ENCODE measurements at regions not wholly inside any gene's neighbourhood (a gene's known extent, or its start where the extent isn't known, plus 50 kb on each side); places are given as distances from the start of the nearest gene placed in this dataset.

DNA sequence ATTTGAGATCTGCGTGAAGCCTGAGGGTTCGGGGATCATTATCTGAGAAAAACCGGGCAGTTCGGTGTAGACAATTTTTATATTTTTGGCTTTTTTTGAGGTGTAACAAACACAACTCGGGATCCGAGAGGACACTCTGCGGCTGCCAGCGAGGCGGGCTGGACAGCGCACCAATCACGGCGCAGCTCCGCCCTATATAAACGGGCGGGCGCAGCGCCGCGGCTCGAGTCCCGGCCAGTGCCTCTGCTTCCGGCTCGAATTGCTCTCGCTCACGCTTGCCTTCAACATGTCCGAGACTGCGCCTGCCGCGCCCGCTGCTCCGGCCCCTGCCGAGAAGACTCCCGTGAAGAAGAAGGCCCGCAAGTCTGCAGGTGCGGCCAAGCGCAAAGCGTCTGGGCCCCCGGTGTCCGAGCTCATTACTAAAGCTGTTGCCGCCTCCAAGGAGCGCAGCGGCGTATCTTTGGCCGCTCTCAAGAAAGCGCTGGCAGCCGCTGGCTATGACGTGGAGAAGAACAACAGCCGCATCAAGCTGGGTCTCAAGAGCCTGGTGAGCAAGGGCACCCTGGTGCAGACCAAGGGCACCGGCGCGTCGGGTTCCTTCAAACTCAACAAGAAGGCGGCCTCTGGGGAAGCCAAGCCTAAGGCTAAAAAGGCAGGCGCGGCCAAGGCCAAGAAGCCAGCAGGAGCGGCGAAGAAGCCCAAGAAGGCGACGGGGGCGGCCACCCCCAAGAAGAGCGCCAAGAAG, 69.0 kb downstream of the HFE start:
- peak overlapping the region; percentile 57 to 95 for H3K4me3 ChIP-seq (ENCODE audit: low read length in 2 of 2)
- no CpG with 5 or more reads among the region's 61 CpGs for WGBS, 2 donors (ENCODE audit: extremely low coverage in 2 of 2, insufficient read length in 2 of 2, insufficient replicate concordance in 1 of 2)

GRCh38 chr6:26156850-26157250, 69.6 kb downstream of the HFE start:
- Histone ChIP-seq H2BK15ac (ENCODE audit: low read length) (no peak overlapping the region), H3K9ac (ENCODE audit: low read depth, low read length, poor library complexity) (peak overlapping the region; percentile 98), H3K27ac (replicated peaks; ENCODE audit: low read length) (peak overlapping the region; percentile 91), H2AFZ (ENCODE audit: low read length) (no peak overlapping the region), H3K4me2 (ENCODE audit: insufficient read depth, low read length, poor library complexity, severe bottlenecking) (peak overlapping the region; percentile 80), H3K36me3 (replicated peaks in 1 of 2; ENCODE audit: control insufficient read depth in 2 of 2, insufficient read depth in 2 of 2, low read length in 2 of 2) (no peaks in the 10 kb centered on the region), H3K4me1 (ENCODE audit: control insufficient read depth in 2 of 2, insufficient read depth in 1 of 2, low read depth in 1 of 2, low read length in 2 of 2) (no peaks in the 10 kb centered on the region), H3K18ac (ENCODE audit: low read length) (peak overlapping the region; percentile 97), H3K23ac (ENCODE audit: low read depth, low read length, poor library complexity) (peak overlapping the region; percentile 100), H3K79me1 (ENCODE audit: low read depth, low read length) (no peaks in the 10 kb centered on the region), H2BK5ac (ENCODE audit: low read length) (peak overlapping the region; percentile 77), H3K9me3 (replicated peaks in 1 of 2; ENCODE audit: control insufficient read depth in 2 of 2, insufficient read depth in 1 of 2, low read depth in 1 of 2, low read length in 2 of 2) (no peaks in the 10 kb centered on the region), H2BK120ac (ENCODE audit: low read depth, low read length) (no peak overlapping the region), H4K8ac (ENCODE audit: low read depth, low read length) (no peak overlapping the region), H2BK12ac (ENCODE audit: low read length) (no peak overlapping the region), H3K4me3 (ENCODE audit: low read length in 2 of 2) (peak overlapping the region; percentile 57 to 95), H4K91ac (ENCODE audit: low read depth, low read length, poor library complexity) (no peak overlapping the region), H2AK5ac (ENCODE audit: low read depth, low read length) (no peak overlapping the region), H3K27me3 (ENCODE audit: control insufficient read depth in 3 of 3, insufficient read depth in 3 of 3, low read depth in 1 of 3, low read length in 3 of 3) (no peaks in the 10 kb centered on the region), H3K14ac (ENCODE audit: low read length) (peak overlapping the region; percentile 92), H3K4ac (ENCODE audit: low read length) (no peak overlapping the region)
- no CpG with 5 or more reads among the region's 18 CpGs for WGBS, 2 donors (ENCODE audit: extremely low coverage in 2 of 2, insufficient read length in 2 of 2, insufficient replicate concordance in 1 of 2)
- DNase-seq (ENCODE audit: low spot score), result peak; percentile 69

More for the DNA sequence above, 69.0 kb downstream of the HFE start:
- Histone ChIP-seq H4K8ac (ENCODE audit: low read depth, low read length) (no peak overlapping the region), H3K9me3 (replicated peaks in 1 of 2; ENCODE audit: control insufficient read depth in 2 of 2, insufficient read depth in 1 of 2, low read depth in 1 of 2, low read length in 2 of 2) (no peaks in the 10 kb centered on the region), H3K4me2 (ENCODE audit: insufficient read depth, low read length, poor library complexity, severe bottlenecking) (peak overlapping the region; percentile 80), H2BK12ac (ENCODE audit: low read length) (no peak overlapping the region), H2AK5ac (ENCODE audit: low read depth, low read length) (peak overlapping the region; percentile 29), H3K79me1 (ENCODE audit: low read depth, low read length) (no peaks in the 10 kb centered on the region), H2AFZ (ENCODE audit: low read length) (peak overlapping the region; percentile 82), H4K91ac (ENCODE audit: low read depth, low read length, poor library complexity) (no peak overlapping the region), H2BK15ac (ENCODE audit: low read length) (no peak overlapping the region), H3K4ac (ENCODE audit: low read length) (no peak overlapping the region), H2BK5ac (ENCODE audit: low read length) (peak overlapping the region; percentile 77), H3K14ac (ENCODE audit: low read length) (peak overlapping the region; percentile 92), H3K27me3 (ENCODE audit: control insufficient read depth in 3 of 3, insufficient read depth in 3 of 3, low read depth in 1 of 3, low read length in 3 of 3) (no peaks in the 10 kb centered on the region), H3K23ac (ENCODE audit: low read depth, low read length, poor library complexity) (peak overlapping the region; percentile 100), H3K36me3 (replicated peaks in 1 of 2; ENCODE audit: control insufficient read depth in 2 of 2, insufficient read depth in 2 of 2, low read length in 2 of 2) (no peaks in the 10 kb centered on the region), H3K27ac (replicated peaks; ENCODE audit: low read length) (peak overlapping the region; percentile 91), H2BK120ac (ENCODE audit: low read depth, low read length) (no peak overlapping the region), H3K9ac (ENCODE audit: low read depth, low read length, poor library complexity) (peak overlapping the region; percentile 98), H3K4me1 (ENCODE audit: control insufficient read depth in 2 of 2, insufficient read depth in 1 of 2, low read depth in 1 of 2, low read length in 2 of 2) (no peaks in the 10 kb centered on the region), H3K18ac (ENCODE audit: low read length) (peak overlapping the region; percentile 97)
- DNase-seq (ENCODE audit: low spot score), result peak; percentile 78

GRCh38 chr6:26157251-26158075, 70.2 kb downstream of the HFE start:
- Histone ChIP-seq H3K4me3 (ENCODE audit: low read length in 2 of 2) (peak overlapping the region; percentile 57 to 95), H3K36me3 (replicated peaks in 1 of 2; ENCODE audit: control insufficient read depth in 2 of 2, insufficient read depth in 2 of 2, low read length in 2 of 2) (no peaks in the 10 kb centered on the region), H3K23ac (ENCODE audit: low read depth, low read length, poor library complexity) (peak overlapping the region; percentile 100), H3K9ac (ENCODE audit: low read depth, low read length, poor library complexity) (peak overlapping the region; percentile 98), H2BK15ac (ENCODE audit: low read length) (no peak overlapping the region), H3K18ac (ENCODE audit: low read length) (peak overlapping the region; percentile 97), H3K4me1 (ENCODE audit: control insufficient read depth in 2 of 2, insufficient read depth in 1 of 2, low read depth in 1 of 2, low read length in 2 of 2) (no peaks in the 10 kb centered on the region), H3K4me2 (ENCODE audit: insufficient read depth, low read length, poor library complexity, severe bottlenecking) (peak overlapping the region; percentile 80), H3K27me3 (ENCODE audit: control insufficient read depth in 3 of 3, insufficient read depth in 3 of 3, low read depth in 1 of 3, low read length in 3 of 3) (no peaks in the 10 kb centered on the region), H2AFZ (ENCODE audit: low read length) (no peak overlapping the region), H2BK5ac (ENCODE audit: low read length) (peak overlapping the region; percentile 77), H2BK120ac (ENCODE audit: low read depth, low read length) (no peak overlapping the region), H2BK12ac (ENCODE audit: low read length) (no peak overlapping the region), H4K8ac (ENCODE audit: low read depth, low read length) (no peak overlapping the region), H3K79me1 (ENCODE audit: low read depth, low read length) (no peaks in the 10 kb centered on the region), H4K91ac (ENCODE audit: low read depth, low read length, poor library complexity) (no peak overlapping the region), H3K4ac (ENCODE audit: low read length) (no peak overlapping the region), H3K14ac (ENCODE audit: low read length) (no peak overlapping the region), H3K9me3 (replicated peaks in 1 of 2; ENCODE audit: control insufficient read depth in 2 of 2, insufficient read depth in 1 of 2, low read depth in 1 of 2, low read length in 2 of 2) (no peaks in the 10 kb centered on the region), H2AK5ac (ENCODE audit: low read depth, low read length) (no peak overlapping the region), H3K27ac (replicated peaks; ENCODE audit: low read length) (peak overlapping the region; percentile 91)
- WGBS, 2 donors (ENCODE audit: extremely low coverage in 2 of 2, insufficient read length in 2 of 2, insufficient replicate concordance in 1 of 2), result no CpG with 5 or more reads among the region's 29 CpGs
- no peak for DNase-seq (ENCODE audit: low spot score)

DNA sequence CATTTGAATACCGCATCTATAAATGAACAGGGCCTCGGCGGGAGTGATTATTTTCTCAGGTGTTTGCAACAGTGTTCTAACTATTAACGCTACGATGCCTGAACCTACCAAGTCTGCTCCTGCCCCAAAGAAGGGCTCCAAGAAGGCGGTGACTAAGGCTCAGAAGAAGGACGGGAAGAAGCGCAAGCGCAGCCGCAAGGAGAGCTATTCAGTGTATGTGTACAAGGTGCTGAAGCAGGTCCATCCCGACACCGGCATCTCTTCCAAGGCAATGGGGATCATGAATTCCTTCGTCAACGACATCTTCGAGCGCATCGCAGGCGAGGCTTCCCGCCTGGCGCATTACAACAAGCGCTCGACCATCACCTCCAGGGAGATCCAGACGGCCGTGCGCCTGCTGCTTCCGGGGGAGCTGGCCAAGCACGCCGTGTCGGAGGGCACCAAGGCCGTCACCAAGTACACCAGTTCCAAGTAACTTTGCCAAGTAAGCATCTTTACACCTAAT, 70.9 kb downstream of the HFE start:
- peak overlapping the region; percentile 95 for H3K9ac ChIP-seq (ENCODE audit: low read depth, low read length, poor library complexity)
- H3K4me1 ChIP-seq (ENCODE audit: control insufficient read depth in 2 of 2, insufficient read depth in 1 of 2, low read depth in 1 of 2, low read length in 2 of 2), result no peaks in the 10 kb centered on the region
- H2AFZ ChIP-seq (ENCODE audit: low read length), result no peak overlapping the region
- no peak overlapping the region for H4K91ac ChIP-seq (ENCODE audit: low read depth, low read length, poor library complexity)
- H2BK120ac ChIP-seq (ENCODE audit: low read depth, low read length), result no peak overlapping the region
- H3K4ac ChIP-seq (ENCODE audit: low read length), result no peak overlapping the region
- peak overlapping the region; percentile 57 to 81 for H3K4me3 ChIP-seq (ENCODE audit: low read length in 2 of 2)
- no peak overlapping the region for H2BK15ac ChIP-seq (ENCODE audit: low read length)
- peak overlapping the region; percentile 98 for H3K14ac ChIP-seq (ENCODE audit: low read length)
- H3K9me3 ChIP-seq (replicated peaks in 1 of 2; ENCODE audit: control insufficient read depth in 2 of 2, insufficient read depth in 1 of 2, low read depth in 1 of 2, low read length in 2 of 2), result no peaks in the 10 kb centered on the region
- DNase-seq (ENCODE audit: low spot score), result peak; percentile 89
- H3K4me2 ChIP-seq (ENCODE audit: insufficient read depth, low read length, poor library complexity, severe bottlenecking), result peak overlapping the region; percentile 15
- no peaks in the 10 kb centered on the region for H3K79me1 ChIP-seq (ENCODE audit: low read depth, low read length)
- no peak overlapping the region for H2AK5ac ChIP-seq (ENCODE audit: low read depth, low read length)
- WGBS, 2 donors (ENCODE audit: extremely low coverage in 2 of 2, insufficient read length in 2 of 2, insufficient replicate concordance in 1 of 2), result no CpG with 5 or more reads among the region's 30 CpGs
- H2BK12ac ChIP-seq (ENCODE audit: low read length), result no peak overlapping the region
- H2BK5ac ChIP-seq (ENCODE audit: low read length), result no peak overlapping the region
- H3K27me3 ChIP-seq (ENCODE audit: control insufficient read depth in 3 of 3, insufficient read depth in 3 of 3, low read depth in 1 of 3, low read length in 3 of 3), result no peaks in the 10 kb centered on the region
- H3K23ac ChIP-seq (ENCODE audit: low read depth, low read length, poor library complexity), result peak overlapping the region; percentile 99
- H3K27ac ChIP-seq (replicated peaks; ENCODE audit: low read length), result peak overlapping the region; percentile 78
- peak overlapping the region; percentile 95 for H3K18ac ChIP-seq (ENCODE audit: low read length)
- H3K36me3 ChIP-seq (replicated peaks in 1 of 2; ENCODE audit: control insufficient read depth in 2 of 2, insufficient read depth in 2 of 2, low read length in 2 of 2), result no peaks in the 10 kb centered on the region
- H4K8ac ChIP-seq (ENCODE audit: low read depth, low read length), result no peak overlapping the region
